Cardiac muscle cell (in vitro differentiated cells and primary cell): ENCODE measurements at regions not wholly inside any gene's neighbourhood (a gene's known extent, or its start where the extent isn't known, plus 50 kb on each side); places are given as distances from the start of the nearest gene placed in this dataset.

Experiments
- DNase-seq, 2 donors: peaks; one replicate each; pipeline versions ENCODE4 v3.0.0 to v3.0.0-alpha.2; 2010 to 2017; ENCODE audit warnings: low read depth in 1 of 2, low spot score in 1 of 2
- H3K27ac ChIP-seq: fragments of 200-600 bp; sonication (generic); 2 replicates; pipeline ENCODE4 v1.5.1; 2016
- H3K27me3 ChIP-seq: fragments of 200-600 bp; sonication (generic); 2 replicates; pipeline ENCODE4 v1.6.0; 2016; ENCODE audit warnings: control low read depth
- H3K36me3 ChIP-seq: fragments of 200-600 bp; sonication (generic); 2 replicates; pipeline ENCODE4 v1.5.1; 2016; ENCODE audit warnings: control low read depth
- H3K4me1 ChIP-seq: fragments of 200-600 bp; sonication (generic); 2 replicates; pipeline ENCODE4 v1.8.1; 2017; ENCODE audit warnings: low read depth, mild to moderate bottlenecking, mixed run types
- H3K4me3 ChIP-seq: fragments of 200-600 bp; sonication (generic); 2 replicates; pipeline ENCODE4 v1.5.1; 2016; ENCODE audit warnings: mild to moderate bottlenecking
- H3K9me3 ChIP-seq: fragments of 200-600 bp; sonication (generic); 2 replicates; pipeline ENCODE4 v1.5.1; 2017; ENCODE audit warnings: low read depth, mild to moderate bottlenecking, control low read depth
- TF ChIP-seq, protein P1 (sequence below): IDR thresholded peaks from 2 replicates; pipeline ENCODE4 v1.5.1; 2012; ENCODE audit warnings: low read depth, mild to moderate bottlenecking, low read length

DNA sequence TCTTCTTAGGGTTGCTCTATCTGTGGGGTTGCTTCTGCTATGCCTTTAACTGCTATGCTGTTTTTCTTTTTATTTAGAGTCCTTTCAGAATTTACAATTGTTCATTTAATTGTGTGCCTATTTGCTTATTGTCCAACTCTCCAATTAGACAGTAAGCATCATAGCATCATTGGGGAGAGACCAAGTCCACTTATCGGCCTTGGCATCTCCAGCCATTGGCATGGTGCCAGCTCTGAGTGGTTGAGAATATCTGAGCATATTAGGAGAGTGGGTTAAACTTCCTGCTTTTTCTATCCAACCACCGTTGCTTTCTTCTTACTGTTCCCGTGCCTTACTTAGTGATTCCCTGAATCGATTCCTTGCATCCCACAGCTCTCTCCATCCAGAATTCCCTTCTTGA, 535.0 kb downstream of the AJAP1 start:
- no peaks in the 10 kb centered on the region for H3K36me3 ChIP-seq
- no peak overlapping the region for H3K27ac ChIP-seq
- H3K9me3 ChIP-seq: no peaks in the 10 kb centered on the region
- H3K4me1 ChIP-seq: no peaks in the 10 kb centered on the region
- H3K4me3 ChIP-seq: no peak overlapping the region
- TF ChIP-seq, protein P1, sequence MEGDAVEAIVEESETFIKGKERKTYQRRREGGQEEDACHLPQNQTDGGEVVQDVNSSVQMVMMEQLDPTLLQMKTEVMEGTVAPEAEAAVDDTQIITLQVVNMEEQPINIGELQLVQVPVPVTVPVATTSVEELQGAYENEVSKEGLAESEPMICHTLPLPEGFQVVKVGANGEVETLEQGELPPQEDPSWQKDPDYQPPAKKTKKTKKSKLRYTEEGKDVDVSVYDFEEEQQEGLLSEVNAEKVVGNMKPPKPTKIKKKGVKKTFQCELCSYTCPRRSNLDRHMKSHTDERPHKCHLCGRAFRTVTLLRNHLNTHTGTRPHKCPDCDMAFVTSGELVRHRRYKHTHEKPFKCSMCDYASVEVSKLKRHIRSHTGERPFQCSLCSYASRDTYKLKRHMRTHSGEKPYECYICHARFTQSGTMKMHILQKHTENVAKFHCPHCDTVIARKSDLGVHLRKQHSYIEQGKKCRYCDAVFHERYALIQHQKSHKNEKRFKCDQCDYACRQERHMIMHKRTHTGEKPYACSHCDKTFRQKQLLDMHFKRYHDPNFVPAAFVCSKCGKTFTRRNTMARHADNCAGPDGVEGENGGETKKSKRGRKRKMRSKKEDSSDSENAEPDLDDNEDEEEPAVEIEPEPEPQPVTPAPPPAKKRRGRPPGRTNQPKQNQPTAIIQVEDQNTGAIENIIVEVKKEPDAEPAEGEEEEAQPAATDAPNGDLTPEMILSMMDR: no peak
- no peak for DNase-seq
- H3K27me3 ChIP-seq: no peaks in the 10 kb centered on the region

DNA sequence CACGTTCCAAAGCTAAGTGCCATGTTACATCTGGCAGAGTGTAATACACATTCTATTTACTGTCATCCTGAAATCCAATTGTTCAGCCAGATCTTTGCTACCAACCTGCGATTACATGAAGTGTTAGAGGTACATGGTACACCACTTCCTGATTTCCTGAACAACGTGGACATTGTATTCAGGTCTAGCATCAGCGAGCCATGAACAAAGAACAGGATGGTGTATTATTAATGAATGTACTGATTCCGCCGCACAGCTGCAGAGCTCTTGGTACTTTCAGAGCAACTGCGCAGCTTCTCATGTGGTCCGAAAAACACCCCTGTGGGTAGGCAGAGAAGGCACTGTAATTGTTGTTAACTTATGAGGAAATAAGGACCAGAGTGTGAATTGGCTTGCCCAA, 511.4 kb downstream of the AJAP1 start:
- DNase-seq: no peak
- TF ChIP-seq, protein P1: no peak
- Histone ChIP-seq H3K9me3 (no peaks in the 10 kb centered on the region), H3K27ac (no peak overlapping the region), H3K4me3 (no peak overlapping the region), H3K4me1 (no peaks in the 10 kb centered on the region), H3K27me3 (no peaks in the 10 kb centered on the region), H3K36me3 (no peaks in the 10 kb centered on the region)

DNA sequence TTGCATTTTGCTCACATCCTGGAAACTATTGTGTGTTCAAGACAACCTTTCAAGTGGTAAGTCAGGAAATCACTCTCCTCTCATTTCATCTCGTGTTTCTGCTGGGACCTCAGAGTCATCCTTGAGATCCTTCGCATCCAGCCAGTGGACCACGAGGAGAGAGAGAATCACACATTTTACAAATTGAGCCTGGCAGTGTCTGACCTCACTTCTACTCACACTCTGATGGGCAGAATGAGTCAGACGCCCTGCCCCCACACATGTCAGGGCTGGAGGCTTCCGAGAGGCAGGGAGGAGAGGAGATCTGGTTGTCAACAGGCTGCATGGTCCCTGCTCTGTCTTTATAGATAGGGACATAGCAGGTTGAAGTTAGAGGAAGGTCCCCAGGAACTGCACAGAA, 509.7 kb downstream of the AJAP1 start:
- DNase-seq: no peak
- TF ChIP-seq, protein P1: no peak
- Histone ChIP-seq H3K4me1 (no peaks in the 10 kb centered on the region), H3K4me3 (no peak overlapping the region), H3K36me3 (no peaks in the 10 kb centered on the region), H3K27me3 (no peaks in the 10 kb centered on the region), H3K27ac (no peak overlapping the region), H3K9me3 (no peaks in the 10 kb centered on the region)

DNA sequence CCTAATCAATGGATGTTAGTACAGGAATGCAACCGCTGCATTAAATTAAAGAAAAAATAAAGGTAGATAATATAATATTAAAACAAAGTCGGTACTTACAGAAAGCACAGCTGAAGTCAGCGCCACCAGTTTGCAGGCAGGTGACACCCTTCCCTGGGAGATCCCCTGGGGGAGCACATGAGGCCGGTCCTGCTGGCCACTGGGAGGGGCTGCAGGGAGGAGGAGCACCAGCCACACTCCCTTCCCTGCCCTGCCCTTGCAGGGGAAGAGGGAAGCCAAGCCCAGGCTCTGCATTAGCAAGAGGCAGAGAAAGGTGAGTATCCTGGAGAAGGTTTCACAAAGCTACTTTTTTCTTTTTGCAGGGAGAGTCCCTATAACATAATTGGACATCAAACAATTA, 507.0 kb downstream of the AJAP1 start:
- Histone ChIP-seq H3K9me3 (no peaks in the 10 kb centered on the region), H3K27me3 (no peaks in the 10 kb centered on the region), H3K36me3 (no peaks in the 10 kb centered on the region), H3K4me1 (no peaks in the 10 kb centered on the region), H3K27ac (no peak overlapping the region), H3K4me3 (no peak overlapping the region)
- TF ChIP-seq, protein P1: no peak
- no peak for DNase-seq

DNA sequence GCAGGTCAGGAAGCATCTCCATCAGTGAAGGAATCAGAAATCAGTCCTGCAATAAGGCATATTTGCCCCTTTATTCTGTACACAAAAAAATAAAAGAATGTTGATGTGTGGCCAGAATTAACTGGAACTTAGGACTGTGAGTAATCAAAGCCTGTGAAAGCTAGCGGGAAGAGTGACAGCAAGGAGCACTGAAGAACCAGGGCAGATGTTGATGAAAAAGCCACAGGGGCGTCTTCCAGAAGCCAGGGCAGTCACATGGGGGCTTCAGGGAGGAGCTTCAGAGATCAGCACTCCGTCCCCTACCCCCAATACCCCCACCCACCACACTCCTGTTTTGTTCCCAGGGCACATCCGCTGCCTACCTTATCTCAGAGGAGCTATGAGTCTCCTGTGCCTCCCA, 502.8 kb downstream of the AJAP1 start:
- no peaks in the 10 kb centered on the region for H3K27me3 ChIP-seq
- no peak for DNase-seq

More for the DNA sequence above, 502.8 kb downstream of the AJAP1 start:
- TF ChIP-seq, protein P1: no peak
- Histone ChIP-seq H3K36me3 (no peaks in the 10 kb centered on the region), H3K4me1 (no peaks in the 10 kb centered on the region), H3K4me3 (no peak overlapping the region), H3K27ac (no peak overlapping the region), H3K9me3 (no peaks in the 10 kb centered on the region)
